CD14-positive monocyte (primary cell): ENCODE measurements at regions not wholly inside any gene's neighbourhood (a gene's known extent, or its start where the extent isn't known, plus 50 kb on each side); places are given as distances from the start of the nearest gene placed in this dataset.

ENCODE experiments used
- DNase-seq, 3 donors: peaks; one replicate each; pipeline ENCODE4 v3.0.0-alpha.2; 2011 to 2022
- H2AFZ ChIP-seq: 2 replicates; pipeline ENCODE4 v1.6.0; 2012; ENCODE audit warnings: mild to moderate bottlenecking, low read depth, low read length, inconsistent platforms; ENCODE audit not compliant: insufficient read depth, poor library complexity, severe bottlenecking
- H3K27ac ChIP-seq, 2 donors: 1 replicate in 1 of 2; 2 replicates in 1 of 2; pipeline ENCODE4 v1.5.1; 2012 to 2013; ENCODE audit warnings: low read length in 2 of 2, control low read depth in 1 of 2, inconsistent platforms in 1 of 2, low read depth in 1 of 2, mild to moderate bottlenecking in 1 of 2
- H3K27me3 ChIP-seq, 2 donors: one replicate each; pipeline versions ENCODE4 v1.6.0 to v1.6.1; 2011 to 2013; ENCODE audit warnings: low read length in 2 of 2; ENCODE audit not compliant: control insufficient read depth in 2 of 2, insufficient read depth in 2 of 2
- H3K36me3 ChIP-seq, 2 donors: replicated peaks in 1 of 2; 1 replicate in 1 of 2; 2 replicates in 1 of 2; pipeline versions ENCODE4 v1.5.1 to v1.6.1; 2012 to 2013; ENCODE audit warnings: low read length in 2 of 2, control low read depth in 1 of 2, inconsistent platforms in 1 of 2, mild to moderate bottlenecking in 1 of 2; ENCODE audit not compliant: insufficient read depth in 2 of 2, control insufficient read depth in 1 of 2
- H3K4me1 ChIP-seq, 2 donors: 1 replicate in 1 of 2; 2 replicates in 1 of 2; pipeline versions ENCODE4 v1.5.1 to v1.6.1; 2012 to 2013; ENCODE audit warnings: low read length in 2 of 2, control low read depth in 1 of 2, inconsistent platforms in 1 of 2, mild to moderate bottlenecking in 1 of 2, moderate library complexity in 1 of 2; ENCODE audit not compliant: insufficient read depth in 2 of 2, control insufficient read depth in 1 of 2
- H3K4me2 ChIP-seq: replicated peaks from 2 replicates; pipeline ENCODE3; 2012; ENCODE audit warnings: low read length, moderate library complexity, mild to moderate bottlenecking; ENCODE audit not compliant: poor library complexity, severe bottlenecking; ENCODE audit errors: extremely low read depth
- H3K4me3 ChIP-seq, 3 experiments: fragments of 200-600 bp in 1 of 3; sonication (generic) in 1 of 3; replicated peaks in 1 of 3; 1 replicate in 2 of 3; 2 replicates in 1 of 3; pipeline ENCODE4 v1.5.1; 2011 to 2013; ENCODE audit warnings: low read length in 3 of 3, mild to moderate bottlenecking in 3 of 3, control low read depth in 2 of 3, low read depth in 2 of 3, inconsistent platforms in 1 of 3, moderate library complexity in 1 of 3
- H3K79me2 ChIP-seq: 2 replicates; pipeline ENCODE4 v1.6.0; 2012; ENCODE audit warnings: mild to moderate bottlenecking, control low read depth, inconsistent platforms, low read length, moderate library complexity; ENCODE audit not compliant: insufficient read depth
- H3K9ac ChIP-seq: 2 replicates; pipeline ENCODE4 v1.6.0; 2017; ENCODE audit warnings: low read length, mild to moderate bottlenecking; ENCODE audit not compliant: insufficient read depth, poor library complexity, severe bottlenecking
- H3K9me3 ChIP-seq, 2 donors: replicated peaks in 1 of 2; 1 replicate in 1 of 2; 2 replicates in 1 of 2; pipeline versions ENCODE4 v1.5.1 to v1.6.1; 2012 to 2013; ENCODE audit warnings: low read length in 2 of 2, control low read depth in 1 of 2; ENCODE audit not compliant: control insufficient read depth in 1 of 2, insufficient read depth in 1 of 2
- H4K20me1 ChIP-seq: 2 replicates; pipeline ENCODE4 v1.6.0; 2012; ENCODE audit warnings: mild to moderate bottlenecking, low read length, control low read depth, moderate library complexity; ENCODE audit not compliant: insufficient read depth
- H3K27ac Mint-ChIP-seq, 7 donors: one replicate each; pipeline ENCODE4 v1.8.0; 2020; ENCODE audit warnings: mild to moderate bottlenecking in 7 of 7, mixed read lengths in 7 of 7, moderate library complexity in 6 of 7, inconsistent platforms in 2 of 7
- H3K27me3 Mint-ChIP-seq, 3 donors: one replicate each; pipeline ENCODE4 v1.8.0; 2021 to 2022; ENCODE audit warnings: low read depth in 3 of 3, mild to moderate bottlenecking in 3 of 3, mixed read lengths in 3 of 3, moderate library complexity in 3 of 3, inconsistent platforms in 1 of 3
- H3K36me3 Mint-ChIP-seq, 2 donors: one replicate each; pipeline ENCODE4 v1.8.0; 2020; ENCODE audit warnings: mixed read lengths in 2 of 2, inconsistent platforms in 1 of 2, mild to moderate bottlenecking in 1 of 2
- H3K4me1 Mint-ChIP-seq: one replicate; pipeline ENCODE4 v1.8.0; 2020; ENCODE audit warnings: mild to moderate bottlenecking, mixed read lengths
- H3K4me3 Mint-ChIP-seq, 2 donors: one replicate each; pipeline ENCODE4 v1.8.0; 2020; ENCODE audit warnings: mild to moderate bottlenecking in 2 of 2, mixed read lengths in 2 of 2, moderate library complexity in 1 of 2
- H3K9me3 Mint-ChIP-seq, 7 donors: one replicate each; pipeline ENCODE4 v1.8.0; 2020 to 2022; ENCODE audit warnings: mixed read lengths in 7 of 7, mild to moderate bottlenecking in 6 of 7, moderate library complexity in 6 of 7, inconsistent platforms in 2 of 7
- WGBS: methylation state at CpG from one replicate; pipeline ENCODE4 v1.1.5; 2013; ENCODE audit warnings: missing lambda C conversion rate; ENCODE audit not compliant: insufficient coverage; 5-methylcytosine and 5-hydroxymethylcytosine counted together
- intact Hi-C, 2 donors: fragments of 100-400 bp; cut with micrococcal nuclease; formaldehyde crosslinking; loops; one replicate each; pipeline versions ENCODE4 v1.15.0 to v1.15.1; 2023
- TF ChIP-seq, protein P1 (sequence below): fragments of 200-600 bp; IDR thresholded peaks from one replicate; pipeline ENCODE4 v1.8.0; 2022; ENCODE audit warnings: antibody characterized with exemption, mild to moderate bottlenecking

DNA sequence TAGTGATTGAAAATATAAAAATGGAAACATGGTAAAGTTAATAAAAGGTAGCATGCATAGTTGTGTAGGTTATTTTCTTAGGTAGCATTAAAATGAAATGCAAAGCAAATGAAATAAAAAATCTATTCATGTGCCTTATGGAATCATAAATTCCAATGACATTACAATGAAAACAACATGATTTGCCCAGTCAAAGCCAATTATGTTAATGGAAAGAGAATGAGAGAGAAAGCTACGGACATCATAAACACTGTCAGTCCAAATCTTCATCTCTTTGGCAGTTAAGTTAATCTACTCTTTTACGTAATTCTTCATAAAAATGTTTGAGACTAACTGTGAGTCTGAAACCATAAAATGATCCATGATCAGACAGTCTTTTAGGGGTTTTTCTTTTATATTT is 636.7 kb upstream of the SYT4 start:
- no peaks in the 10 kb centered on the region for H3K36me3 Mint-ChIP-seq
- TF ChIP-seq, protein P1, sequence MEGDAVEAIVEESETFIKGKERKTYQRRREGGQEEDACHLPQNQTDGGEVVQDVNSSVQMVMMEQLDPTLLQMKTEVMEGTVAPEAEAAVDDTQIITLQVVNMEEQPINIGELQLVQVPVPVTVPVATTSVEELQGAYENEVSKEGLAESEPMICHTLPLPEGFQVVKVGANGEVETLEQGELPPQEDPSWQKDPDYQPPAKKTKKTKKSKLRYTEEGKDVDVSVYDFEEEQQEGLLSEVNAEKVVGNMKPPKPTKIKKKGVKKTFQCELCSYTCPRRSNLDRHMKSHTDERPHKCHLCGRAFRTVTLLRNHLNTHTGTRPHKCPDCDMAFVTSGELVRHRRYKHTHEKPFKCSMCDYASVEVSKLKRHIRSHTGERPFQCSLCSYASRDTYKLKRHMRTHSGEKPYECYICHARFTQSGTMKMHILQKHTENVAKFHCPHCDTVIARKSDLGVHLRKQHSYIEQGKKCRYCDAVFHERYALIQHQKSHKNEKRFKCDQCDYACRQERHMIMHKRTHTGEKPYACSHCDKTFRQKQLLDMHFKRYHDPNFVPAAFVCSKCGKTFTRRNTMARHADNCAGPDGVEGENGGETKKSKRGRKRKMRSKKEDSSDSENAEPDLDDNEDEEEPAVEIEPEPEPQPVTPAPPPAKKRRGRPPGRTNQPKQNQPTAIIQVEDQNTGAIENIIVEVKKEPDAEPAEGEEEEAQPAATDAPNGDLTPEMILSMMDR: no peak
- no peaks in the 10 kb centered on the region for H3K9me3 ChIP-seq
- no peaks in the 10 kb centered on the region for H3K36me3 ChIP-seq
- H3K27me3 Mint-ChIP-seq: no peaks in the 10 kb centered on the region
- H2AFZ ChIP-seq: no peak overlapping the region
- H3K27me3 ChIP-seq: no peaks in the 10 kb centered on the region
- no peaks in the 10 kb centered on the region for H4K20me1 ChIP-seq
- DNase-seq: no peak
- no peaks in the 10 kb centered on the region for H3K4me1 Mint-ChIP-seq
- intact Hi-C loops: no loop called here
- no peaks in the 10 kb centered on the region for H3K79me2 ChIP-seq
- no peak overlapping the region for H3K4me3 ChIP-seq
- H3K4me2 ChIP-seq: no peak overlapping the region
- H3K27ac Mint-ChIP-seq: no peak overlapping the region
- H3K4me1 ChIP-seq: no peaks in the 10 kb centered on the region
- WGBS: no CpG with 5 or more reads among the region's 2 CpGs
- H3K9me3 Mint-ChIP-seq: peaks cover 0 to 7% (median 3%) of the 10 kb centered on the region in 7 donors
- H3K27ac ChIP-seq: no peak overlapping the region
- no peak overlapping the region for H3K4me3 Mint-ChIP-seq
- H3K9ac ChIP-seq: no peak overlapping the region

DNA sequence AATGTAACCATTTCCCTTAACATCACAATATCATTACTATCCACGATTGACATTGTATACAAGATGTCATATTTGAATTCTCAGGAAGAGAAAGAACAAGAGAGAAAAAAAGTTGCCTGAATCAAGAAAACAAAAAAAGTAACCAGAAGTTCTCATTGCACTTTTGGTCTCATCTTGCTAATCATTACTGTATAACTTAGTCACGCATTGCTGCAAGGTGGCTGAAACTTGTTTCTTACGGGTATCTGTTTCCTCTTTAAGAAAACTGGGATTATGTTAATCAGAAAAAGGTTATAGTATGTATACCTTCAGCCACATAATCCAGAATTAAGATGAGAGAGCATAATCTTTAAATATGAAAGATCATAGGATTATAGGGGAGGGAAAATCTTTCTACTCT is 639.7 kb upstream of the SYT4 start:
- Histone ChIP-seq H3K36me3 (no peaks in the 10 kb centered on the region), H3K9me3 (no peaks in the 10 kb centered on the region), H3K79me2 (no peaks in the 10 kb centered on the region), H2AFZ (no peak overlapping the region), H3K27ac (no peak overlapping the region), H3K4me2 (no peak overlapping the region), H3K4me3 (no peak overlapping the region), H3K4me1 (no peaks in the 10 kb centered on the region), H4K20me1 (no peaks in the 10 kb centered on the region), H3K9ac (no peak overlapping the region), H3K27me3 (no peaks in the 10 kb centered on the region)
- TF ChIP-seq, protein P1: no peak
- no peaks in the 10 kb centered on the region for H3K4me1 Mint-ChIP-seq
- no CpG with 5 or more reads among the region's 3 CpGs for WGBS
- intact Hi-C loops: no loop called here
- no peaks in the 10 kb centered on the region for H3K36me3 Mint-ChIP-seq
- H3K4me3 Mint-ChIP-seq: no peak overlapping the region
- H3K9me3 Mint-ChIP-seq: peaks cover 0 to 7% (median 2%) of the 10 kb centered on the region in 7 donors
- H3K27me3 Mint-ChIP-seq: no peaks in the 10 kb centered on the region
- H3K27ac Mint-ChIP-seq: no peak overlapping the region
- DNase-seq: no peak
